ENCODE measurements at regions not wholly inside any gene's neighbourhood (a gene's known extent, or its start where the extent isn't known, plus 50 kb on each side); places are given as distances from the start of the nearest gene placed in this dataset.

- ATAC-seq = no peak
- no peak for TF ChIP-seq TCF4 (CRISPR knock-in tag; IDR thresholded peaks at IDR 0.05; ENCODE audit: borderline replicate concordance)
Observed at GRCh38 chr4:151957153-151957552, 196.3 kb upstream of the GATB start.

GRCh38 chr4:151955721-151956380 is 195.0 kb upstream of the GATB start:
- no peak for ATAC-seq
- TF ChIP-seq ZFP30 (CRISPR knock-in tag; IDR thresholded peaks at IDR 0.05) (no peak), ZNF565 (CRISPR knock-in tag; conservative IDR thresholded peaks at IDR 0.05; ENCODE audit: low read depth) (no peak), ZNF8 (CRISPR knock-in tag; IDR thresholded peaks at IDR 0.05) (no peak), TOX (CRISPR knock-in tag; IDR thresholded peaks at IDR 0.05; ENCODE audit: borderline replicate concordance) (no peak), ZNF70 (CRISPR knock-in tag; IDR thresholded peaks at IDR 0.05) (no peak), SNAI2 (CRISPR knock-in tag; IDR thresholded peaks at IDR 0.05) (no peak), ISL1 (CRISPR knock-in tag; IDR thresholded peaks at IDR 0.05) (no peak), RARB (CRISPR knock-in tag; IDR thresholded peaks at IDR 0.05) (no peak), ZFP3 (CRISPR knock-in tag; IDR thresholded peaks at IDR 0.05) (no peak), ARNTL (CRISPR knock-in tag; IDR thresholded peaks at IDR 0.05; ENCODE audit: borderline replicate concordance, low read depth) (no peak), CSDC2 (CRISPR knock-in tag; IDR thresholded peaks at IDR 0.05) (no peak), BACH2 (CRISPR knock-in tag; IDR thresholded peaks at IDR 0.05; ENCODE audit: borderline replicate concordance) (no peak), PPARA (CRISPR knock-in tag; IDR thresholded peaks at IDR 0.05; ENCODE audit: borderline replicate concordance) (no peak), GLIS3 (CRISPR knock-in tag; IDR thresholded peaks at IDR 0.05) (no peak), CREB5 (CRISPR knock-in tag; IDR thresholded peaks at IDR 0.05; ENCODE audit: low read depth) (no peak), PATZ1 (CRISPR knock-in tag; IDR thresholded peaks at IDR 0.05; ENCODE audit: borderline replicate concordance) (no peak), ZC3H10 (CRISPR knock-in tag; IDR thresholded peaks at IDR 0.05) (no peak), TSHZ2 (CRISPR knock-in tag; IDR thresholded peaks at IDR 0.05) (no peak)

GRCh38 chr4:151953795-151954372 is 193.1 kb upstream of the GATB start:
- no peak for TF ChIP-seq TSHZ2 (CRISPR knock-in tag; IDR thresholded peaks at IDR 0.05)
- TF ChIP-seq TOX (CRISPR knock-in tag; IDR thresholded peaks at IDR 0.05; ENCODE audit: borderline replicate concordance) = no peak
- TF ChIP-seq ZFP30 (CRISPR knock-in tag; IDR thresholded peaks at IDR 0.05) = no peak
- no peak for TF ChIP-seq CSDC2 (CRISPR knock-in tag; IDR thresholded peaks at IDR 0.05)
- no peak for TF ChIP-seq ZC3H10 (CRISPR knock-in tag; IDR thresholded peaks at IDR 0.05)
- no peak for TF ChIP-seq ESRRG (CRISPR knock-in tag; IDR thresholded peaks at IDR 0.05)
- no peak for TF ChIP-seq SNAI2 (CRISPR knock-in tag; IDR thresholded peaks at IDR 0.05)
- no peak for TF ChIP-seq BACH2 (CRISPR knock-in tag; IDR thresholded peaks at IDR 0.05; ENCODE audit: borderline replicate concordance)
- TF ChIP-seq ZNF565 (CRISPR knock-in tag; conservative IDR thresholded peaks at IDR 0.05; ENCODE audit: low read depth) = no peak
- no peak for TF ChIP-seq GLIS3 (CRISPR knock-in tag; IDR thresholded peaks at IDR 0.05)
- no peak for TF ChIP-seq ZFP3 (CRISPR knock-in tag; IDR thresholded peaks at IDR 0.05)
- TF ChIP-seq PATZ1 (CRISPR knock-in tag; IDR thresholded peaks at IDR 0.05; ENCODE audit: borderline replicate concordance) = no peak
- no peak for TF ChIP-seq TCF4 (CRISPR knock-in tag; IDR thresholded peaks at IDR 0.05; ENCODE audit: borderline replicate concordance)
- no peak for ATAC-seq
